ENCODE measurements at regions not wholly inside any gene's neighbourhood (a gene's known extent, or its start where the extent isn't known, plus 50 kb on each side); places are given as distances from the start of the nearest gene placed in this dataset.

- no peaks in the 10 kb centered on the region for H3K9me3 ChIP-seq
- no peak overlapping the region for H3K27ac ChIP-seq (ENCODE audit: low read depth in 2 of 2, low read length in 1 of 2)
- ChIA-PET POLR2A (no interaction called here), CTCF (no interaction called here)
- no peaks in the 10 kb centered on the region for H4K20me1 ChIP-seq (ENCODE audit: insufficient read depth)
- H3K4me1 ChIP-seq (ENCODE audit: control insufficient read depth in 1 of 2, insufficient read depth in 2 of 2, low read depth in 1 of 2, low read length in 1 of 2): peaks cover 0 to 56% of the 10 kb centered on the region in 2 experiments; a peak in 2 of 4 replicates
- no peaks in the 10 kb centered on the region for H3K27me3 ChIP-seq (ENCODE audit: insufficient read depth)
- TF ChIP-seq, protein P1, sequence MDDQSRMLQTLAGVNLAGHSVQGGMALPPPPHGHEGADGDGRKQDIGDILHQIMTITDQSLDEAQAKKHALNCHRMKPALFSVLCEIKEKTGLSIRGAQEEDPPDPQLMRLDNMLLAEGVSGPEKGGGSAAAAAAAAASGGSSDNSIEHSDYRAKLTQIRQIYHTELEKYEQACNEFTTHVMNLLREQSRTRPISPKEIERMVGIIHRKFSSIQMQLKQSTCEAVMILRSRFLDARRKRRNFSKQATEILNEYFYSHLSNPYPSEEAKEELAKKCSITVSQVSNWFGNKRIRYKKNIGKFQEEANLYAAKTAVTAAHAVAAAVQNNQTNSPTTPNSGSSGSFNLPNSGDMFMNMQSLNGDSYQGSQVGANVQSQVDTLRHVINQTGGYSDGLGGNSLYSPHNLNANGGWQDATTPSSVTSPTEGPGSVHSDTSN (IDR thresholded peaks at IDR 0.05): no peak
- TF ChIP-seq ZBTB33 (IDR thresholded peaks at IDR 0.05; ENCODE audit: borderline replicate concordance, low read depth): no peak
- TF ChIP-seq TEAD4 (IDR thresholded peaks at IDR 0.05; ENCODE audit: borderline replicate concordance, insufficient read depth): no peak
- TF ChIP-seq GATA2 (CRISPR knock-in tag; IDR thresholded peaks at IDR 0.05): no peak
- TF ChIP-seq TCF12 (IDR thresholded peaks at IDR 0.05): no peak
- no peak for TF ChIP-seq RAD21 (IDR thresholded peaks at IDR 0.05; ENCODE audit: low read length)
- TF ChIP-seq ELF1 (IDR thresholded peaks at IDR 0.05): no peak
- no peak for TF ChIP-seq EZH2phosphoT487 (IDR thresholded peaks at IDR 0.05; ENCODE audit: borderline replicate concordance, low read depth)
- no peak for TF ChIP-seq RXRA (IDR thresholded peaks at IDR 0.05; ENCODE audit: borderline replicate concordance, low read depth)
- TF ChIP-seq SMC3 (IDR thresholded peaks at IDR 0.05; ENCODE audit: low read depth, low read length): no peak
- no peak for TF ChIP-seq MAX (IDR thresholded peaks at IDR 0.05; ENCODE audit: low read depth)
- TF ChIP-seq FOXM1 (IDR thresholded peaks at IDR 0.05; ENCODE audit: low read depth): no peak
- no peak overlapping the region for H3K4me3 ChIP-seq (ENCODE audit: low read depth in 2 of 2, low read length in 1 of 2)
- no peak overlapping the region for H3K9ac ChIP-seq
- H3K4me2 ChIP-seq: no peak overlapping the region
- DNase-seq: no peak
- no peak overlapping the region for H2AFZ ChIP-seq (ENCODE audit: low read depth)
- no peaks in the 10 kb centered on the region for H3F3A ChIP-seq (replicated peaks; ENCODE audit: insufficient read depth)
- no peaks in the 10 kb centered on the region for H3K79me2 ChIP-seq (ENCODE audit: insufficient read depth)
- no peaks in the 10 kb centered on the region for H3K9me2 ChIP-seq
- H3K36me3 ChIP-seq (replicated peaks in 1 of 2; ENCODE audit: control insufficient read depth in 1 of 2, insufficient read depth in 2 of 2, low read length in 1 of 2): no peaks in the 10 kb centered on the region
These were observed 144.6 kb upstream of the ZNF366 start for GRCh38 chr5:72651779-72652178.

DNA sequence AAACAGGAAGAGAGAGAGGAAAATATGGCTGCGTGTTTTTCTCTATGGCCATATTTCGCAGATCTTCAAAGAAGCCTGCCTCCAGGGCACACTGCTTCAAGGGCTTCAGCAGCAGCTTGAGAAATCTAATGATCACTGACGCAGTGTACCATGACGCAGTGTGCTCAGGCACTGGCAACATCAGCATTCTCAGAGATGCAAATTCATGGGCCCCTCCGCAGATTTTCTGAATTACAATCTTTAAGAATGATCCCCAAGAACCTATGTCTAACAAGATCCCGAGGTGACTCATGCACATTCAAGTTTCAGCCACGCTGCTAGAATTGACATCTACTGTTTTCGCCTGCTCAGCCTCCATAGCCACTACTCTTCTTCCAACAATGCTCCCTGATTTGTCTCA is 143.9 kb upstream of the ZNF366 start:
- Histone ChIP-seq H4K20me1 (ENCODE audit: insufficient read depth) (no peaks in the 10 kb centered on the region), H3K9me2 (no peaks in the 10 kb centered on the region), H3F3A (replicated peaks; ENCODE audit: insufficient read depth) (no peaks in the 10 kb centered on the region), H3K27ac (ENCODE audit: low read depth in 2 of 2, low read length in 1 of 2) (no peak overlapping the region), H3K4me3 (ENCODE audit: low read depth in 2 of 2, low read length in 1 of 2) (no peak overlapping the region), H3K79me2 (ENCODE audit: insufficient read depth) (no peaks in the 10 kb centered on the region), H3K4me1 (ENCODE audit: control insufficient read depth in 1 of 2, insufficient read depth in 2 of 2, low read depth in 1 of 2, low read length in 1 of 2) (peaks cover 0 to 56% of the 10 kb centered on the region in 2 experiments; a peak in 2 of 4 replicates), H3K9me3 (no peaks in the 10 kb centered on the region), H3K9ac (no peak overlapping the region), H2AFZ (ENCODE audit: low read depth) (no peak overlapping the region), H3K4me2 (no peak overlapping the region), H3K36me3 (replicated peaks in 1 of 2; ENCODE audit: control insufficient read depth in 1 of 2, insufficient read depth in 2 of 2, low read length in 1 of 2) (no peaks in the 10 kb centered on the region), H3K27me3 (ENCODE audit: insufficient read depth) (no peaks in the 10 kb centered on the region)
- ChIA-PET CTCF (interaction anchor here (0.9 kb wide), 1 partner anchor 278 kb away, joined by 3 read pairs; no protein-coding TSS in a partner anchor), POLR2A (no interaction called here)
- no peak for DNase-seq
- 92% methylated on average over 8 of the region's 8 CpGs for WGBS (ENCODE audit: low lambda C conversion rate)
- TF ChIP-seq RCOR1 (IDR thresholded peaks at IDR 0.05; ENCODE audit: low read length) (no peak), RXRA (IDR thresholded peaks at IDR 0.05; ENCODE audit: borderline replicate concordance, low read depth) (no peak), IRF3 (IDR thresholded peaks at IDR 0.05; ENCODE audit: low read depth, low read length) (no peak), ZBTB33 (IDR thresholded peaks at IDR 0.05; ENCODE audit: borderline replicate concordance, low read depth) (no peak), EP300 (IDR thresholded peaks at IDR 0.05; ENCODE audit: borderline replicate concordance in 1 of 2, low read depth in 1 of 2, low read length in 1 of 2) (no peak)
